ENCODE measurements at regions not wholly inside any gene's neighbourhood (a gene's known extent, or its start where the extent isn't known, plus 50 kb on each side); places are given as distances from the start of the nearest gene placed in this dataset.

DNA sequence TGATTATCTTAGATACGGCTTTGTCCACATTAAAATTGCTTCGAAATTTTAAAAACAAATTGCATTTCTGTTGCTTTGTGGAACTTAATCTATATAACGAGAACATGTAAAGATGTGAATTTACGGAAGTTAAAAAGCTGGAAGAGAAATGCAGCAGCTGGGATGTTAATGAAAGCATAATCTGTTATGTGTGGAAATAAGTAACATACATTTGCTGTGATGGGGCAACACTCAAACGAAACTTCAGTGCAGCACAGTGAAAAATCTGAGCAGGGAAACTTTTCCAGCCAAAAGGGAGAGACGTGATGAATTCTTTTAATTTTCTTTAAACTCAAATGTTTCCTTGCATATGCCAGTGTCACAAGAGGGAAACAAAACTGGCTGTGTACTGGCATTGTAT, 276.7 kb upstream of the LMCD1 start:
- TF ChIP-seq EZH2 (IDR thresholded peaks at IDR 0.05; ENCODE audit: borderline replicate concordance, low read depth, low read length, poor library complexity, severe bottlenecking), result no peak
- TF ChIP-seq, protein P1, sequence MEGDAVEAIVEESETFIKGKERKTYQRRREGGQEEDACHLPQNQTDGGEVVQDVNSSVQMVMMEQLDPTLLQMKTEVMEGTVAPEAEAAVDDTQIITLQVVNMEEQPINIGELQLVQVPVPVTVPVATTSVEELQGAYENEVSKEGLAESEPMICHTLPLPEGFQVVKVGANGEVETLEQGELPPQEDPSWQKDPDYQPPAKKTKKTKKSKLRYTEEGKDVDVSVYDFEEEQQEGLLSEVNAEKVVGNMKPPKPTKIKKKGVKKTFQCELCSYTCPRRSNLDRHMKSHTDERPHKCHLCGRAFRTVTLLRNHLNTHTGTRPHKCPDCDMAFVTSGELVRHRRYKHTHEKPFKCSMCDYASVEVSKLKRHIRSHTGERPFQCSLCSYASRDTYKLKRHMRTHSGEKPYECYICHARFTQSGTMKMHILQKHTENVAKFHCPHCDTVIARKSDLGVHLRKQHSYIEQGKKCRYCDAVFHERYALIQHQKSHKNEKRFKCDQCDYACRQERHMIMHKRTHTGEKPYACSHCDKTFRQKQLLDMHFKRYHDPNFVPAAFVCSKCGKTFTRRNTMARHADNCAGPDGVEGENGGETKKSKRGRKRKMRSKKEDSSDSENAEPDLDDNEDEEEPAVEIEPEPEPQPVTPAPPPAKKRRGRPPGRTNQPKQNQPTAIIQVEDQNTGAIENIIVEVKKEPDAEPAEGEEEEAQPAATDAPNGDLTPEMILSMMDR (conservative IDR thresholded peaks at IDR 0.05; ENCODE audit: low read depth, low read length), result no peak

Measured in A673 (cell line).